SU-DHL-6 (cell line): ENCODE measurements at regions not wholly inside any gene's neighbourhood (a gene's known extent, or its start where the extent isn't known, plus 50 kb on each side); places are given as distances from the start of the nearest gene placed in this dataset.

Experiments
- H2AFZ ChIP-seq: fragments of 200-600 bp; sonication (generic); 2 replicates; pipeline ENCODE4 v1.6.1; 2014; ENCODE audit warnings: low read depth, mild to moderate bottlenecking, moderate library complexity, mixed read lengths, antibody characterized with exemption, low read length; ENCODE audit not compliant: severe bottlenecking
- H3F3A ChIP-seq: fragments of 200-600 bp; shearing (Covaris generic); 2 replicates; pipeline ENCODE4 v1.6.0; 2016; ENCODE audit warnings: antibody characterized with exemption, mild to moderate bottlenecking; ENCODE audit not compliant: insufficient read depth
- H3K27ac ChIP-seq: fragments of 200-600 bp; sonication (generic); 2 replicates; pipeline ENCODE4 v1.5.1; 2016; ENCODE audit warnings: low read depth, mild to moderate bottlenecking, low read length, moderate library complexity, mixed read lengths
- H3K27me3 ChIP-seq: fragments of 200-600 bp; sonication (generic), shearing (Covaris generic); 2 replicates; pipeline ENCODE4 v1.6.0; 2014; ENCODE audit warnings: mild to moderate bottlenecking, low read length
- H3K36me3 ChIP-seq: fragments of 200-600 bp; sonication (generic); 2 replicates; pipeline ENCODE4 v1.6.1; 2014; ENCODE audit warnings: mild to moderate bottlenecking, low read length, mixed read lengths
- H3K4me2 ChIP-seq: fragments of 300-600, 200-600 bp; shearing (Covaris generic), sonication (generic); 2 replicates; pipeline ENCODE4 v1.6.0; 2014; ENCODE audit warnings: low read length, low read depth, mild to moderate bottlenecking; ENCODE audit not compliant: poor library complexity, severe bottlenecking
- H3K4me3 ChIP-seq: fragments of 200-600 bp; sonication (generic); 2 replicates; pipeline ENCODE4 v1.5.1; 2014; ENCODE audit warnings: antibody characterized with exemption, low read length, mild to moderate bottlenecking, mixed read lengths; ENCODE audit not compliant: insufficient read depth, poor library complexity, severe bottlenecking
- H3K79me2 ChIP-seq: fragments of 200-600 bp; sonication (generic); 2 replicates; pipeline ENCODE4 v1.6.1; 2014; ENCODE audit warnings: mild to moderate bottlenecking, low read length, moderate library complexity; ENCODE audit not compliant: insufficient read depth
- H3K9ac ChIP-seq: fragments of 200-600 bp; sonication (generic); 2 replicates; pipeline ENCODE4 v1.7.0; 2014; ENCODE audit warnings: mild to moderate bottlenecking, low read length
- H3K9me2 ChIP-seq: fragments of 200-600 bp; sonication (generic); replicated peaks from 2 replicates; pipeline ENCODE4 v1.6.1; 2014; ENCODE audit warnings: low read length; ENCODE audit not compliant: insufficient read depth
- H3K9me3 ChIP-seq: fragments of 200-600 bp; sonication (generic); 2 replicates; pipeline ENCODE4 v1.6.1; 2014; ENCODE audit warnings: low read length, mixed read lengths; ENCODE audit not compliant: insufficient read depth
- H4K20me1 ChIP-seq: fragments of 200-600 bp; sonication (generic); 2 replicates; pipeline ENCODE4 v1.6.1; 2014; ENCODE audit warnings: low read depth, mild to moderate bottlenecking, antibody characterized with exemption, low read length, moderate library complexity, mixed read lengths
- CTCF ChIP-seq: fragments of 200-600 bp; sonication (generic); IDR thresholded peaks from one replicate; pipeline ENCODE4 v1.5.1; 2017; ENCODE audit warnings: antibody characterized with exemption, mild to moderate bottlenecking, low read length, moderate library complexity; ENCODE audit not compliant: insufficient read depth, poor library complexity, severe bottlenecking
- EZH2phosphoT487 ChIP-seq: fragments of 200-600 bp; sonication (generic), shearing (Covaris generic); conservative IDR thresholded peaks from 2 replicates; pipeline ENCODE4 v1.6.1; 2018; ENCODE audit warnings: mild to moderate bottlenecking, antibody characterized with exemption, low read length, moderate library complexity, mixed read lengths

DNA sequence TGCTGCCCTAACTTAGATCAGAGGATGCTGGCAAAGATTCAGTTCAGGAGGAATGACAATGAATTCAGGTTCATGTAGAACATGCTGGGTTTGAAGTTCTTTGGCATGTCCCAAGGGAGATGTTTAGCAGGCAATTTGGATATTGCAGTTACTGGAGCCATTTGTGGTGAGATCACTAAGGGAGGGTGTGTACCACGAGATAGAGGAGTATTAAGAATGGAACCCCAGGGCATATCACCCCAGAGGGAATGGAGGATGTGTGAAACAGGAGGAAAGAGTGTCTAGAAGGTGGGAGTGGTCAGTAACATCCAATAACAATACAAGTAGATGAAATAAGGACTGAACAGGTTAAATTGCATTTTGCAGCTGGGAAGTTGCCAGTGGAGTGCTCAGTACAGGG lies 87.1 kb downstream of the CCR1 start:
- Histone ChIP-seq H2AFZ (no peak overlapping the region), H3K27me3 (no peaks in the 10 kb centered on the region), H3K4me2 (no peak overlapping the region), H3K36me3 (no peaks in the 10 kb centered on the region), H3K79me2 (no peaks in the 10 kb centered on the region), H3K4me3 (no peak overlapping the region), H3K9me3 (no peaks in the 10 kb centered on the region), H3K27ac (no peak overlapping the region), H4K20me1 (no peaks in the 10 kb centered on the region), H3K9me2 (no peaks in the 10 kb centered on the region), H3K9ac (no peak overlapping the region), H3F3A (no peaks in the 10 kb centered on the region)
- TF ChIP-seq EZH2phosphoT487 (no peak), CTCF (no peak)

GRCh38 chr3:46119709-46120498 lies 88.2 kb downstream of the CCR1 start:
- no peak overlapping the region for H3K4me2 ChIP-seq
- H4K20me1 ChIP-seq = no peaks in the 10 kb centered on the region
- no peaks in the 10 kb centered on the region for H3F3A ChIP-seq
- no peaks in the 10 kb centered on the region for H3K27me3 ChIP-seq
- no peaks in the 10 kb centered on the region for H3K79me2 ChIP-seq
- H2AFZ ChIP-seq = no peak overlapping the region
- no peak overlapping the region for H3K27ac ChIP-seq
- no peak overlapping the region for H3K9ac ChIP-seq
- H3K36me3 ChIP-seq = no peaks in the 10 kb centered on the region
- H3K9me2 ChIP-seq = no peaks in the 10 kb centered on the region
- no peak for TF ChIP-seq EZH2phosphoT487
- no peak overlapping the region for H3K4me3 ChIP-seq
- H3K9me3 ChIP-seq = no peaks in the 10 kb centered on the region

DNA sequence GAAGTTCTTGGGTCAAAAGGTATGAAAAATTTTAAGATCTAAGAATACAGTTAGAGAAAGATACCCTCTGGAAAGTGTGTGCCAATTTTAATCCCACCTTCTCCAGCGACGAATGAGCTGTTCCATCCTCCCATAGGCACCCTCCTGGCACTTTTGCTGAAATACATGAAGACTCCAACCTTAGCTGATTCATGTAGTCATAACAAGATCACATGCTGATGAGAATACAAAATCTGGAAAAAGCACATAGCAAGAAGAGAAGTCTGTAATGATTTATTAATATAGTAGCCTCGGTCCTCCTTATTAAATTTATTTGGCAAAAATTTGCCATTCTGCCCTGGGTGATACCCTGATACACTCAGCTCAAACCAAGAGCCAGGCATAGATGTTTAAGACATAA lies 88.9 kb downstream of the CCR1 start:
- Histone ChIP-seq H3K9ac (no peak overlapping the region), H3K79me2 (no peaks in the 10 kb centered on the region), H3K9me3 (no peaks in the 10 kb centered on the region), H3K4me2 (no peak overlapping the region), H3K27ac (no peak overlapping the region), H3K4me3 (no peak overlapping the region), H3F3A (no peaks in the 10 kb centered on the region), H2AFZ (no peak overlapping the region), H3K36me3 (no peaks in the 10 kb centered on the region), H4K20me1 (no peaks in the 10 kb centered on the region), H3K27me3 (no peaks in the 10 kb centered on the region), H3K9me2 (no peaks in the 10 kb centered on the region)
- TF ChIP-seq EZH2phosphoT487 (no peak), CTCF (no peak)

GRCh38 chr3:46116996-46117395 lies 89.7 kb upstream of the XCR1 start:
- Histone ChIP-seq H4K20me1 (no peaks in the 10 kb centered on the region), H2AFZ (no peak overlapping the region), H3K36me3 (no peaks in the 10 kb centered on the region), H3K27ac (no peak overlapping the region), H3F3A (no peaks in the 10 kb centered on the region), H3K27me3 (no peaks in the 10 kb centered on the region), H3K9me3 (no peaks in the 10 kb centered on the region), H3K4me2 (no peak overlapping the region), H3K79me2 (no peaks in the 10 kb centered on the region), H3K9ac (no peak overlapping the region), H3K4me3 (no peak overlapping the region), H3K9me2 (no peaks in the 10 kb centered on the region)
- TF ChIP-seq EZH2phosphoT487 (no peak), CTCF (no peak)
